ENCODE measurements at regions not wholly inside any gene's neighbourhood (a gene's known extent, or its start where the extent isn't known, plus 50 kb on each side); places are given as distances from the start of the nearest gene placed in this dataset.

- Histone ChIP-seq H3K4me3 (ENCODE audit: low read length) (no peak overlapping the region), H3K36me3 (replicated peaks; ENCODE audit: low read depth, low read length) (no peaks in the 10 kb centered on the region), H3K4me1 (ENCODE audit: low read length) (peaks cover 26% of the 10 kb centered on the region), H2AFZ (ENCODE audit: low read depth, low read length) (no peak overlapping the region), H3K27ac (ENCODE audit: low read length) (no peak overlapping the region), H3K27me3 (ENCODE audit: low read depth, low read length) (peaks cover 21% of the 10 kb centered on the region), H3K4me2 (ENCODE audit: low read length) (no peak overlapping the region), H3K9me3 (ENCODE audit: insufficient read depth, low read length) (no peaks in the 10 kb centered on the region), H4K20me1 (ENCODE audit: insufficient read depth, low read length) (no peaks in the 10 kb centered on the region), H3K9ac (ENCODE audit: low read length) (no peak overlapping the region), H3K79me2 (ENCODE audit: low read length) (no peaks in the 10 kb centered on the region)
- TF ChIP-seq EZH2phosphoT487 (IDR thresholded peaks at IDR 0.05; ENCODE audit: low read depth) (no peak), CTCF (IDR thresholded peaks at IDR 0.05; ENCODE audit: low read depth, low read length) (no peak)
Observed at GRCh38 chr9:78692871-78693270, 395.9 kb downstream of the PSAT1 start.

DNA sequence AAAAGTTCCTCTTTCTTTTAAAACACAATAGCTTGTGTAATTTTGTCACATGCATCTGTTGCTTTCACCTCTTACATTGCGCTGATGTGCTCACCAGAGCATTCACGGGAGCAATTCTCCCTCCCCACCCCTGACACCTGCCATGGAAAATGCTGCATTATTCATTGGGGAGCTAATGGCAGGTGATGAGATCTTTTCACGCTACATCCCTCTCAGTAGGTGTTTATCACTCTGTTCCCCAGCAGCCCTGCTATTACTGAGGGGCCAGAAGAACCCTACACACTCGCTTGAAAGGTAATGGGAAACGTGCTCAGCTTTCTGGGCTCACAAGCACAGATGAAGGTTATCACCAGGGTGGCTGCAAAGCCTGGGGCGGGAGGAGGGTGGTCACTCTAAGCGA is 398.0 kb downstream of the PSAT1 start:
- TF ChIP-seq EZH2phosphoT487 (IDR thresholded peaks at IDR 0.05; ENCODE audit: low read depth) (no peak), CTCF (IDR thresholded peaks at IDR 0.05; ENCODE audit: low read depth, low read length) (no peak)
- Histone ChIP-seq H3K4me2 (ENCODE audit: low read length) (peak overlapping the region; percentile 69), H3K36me3 (replicated peaks; ENCODE audit: low read depth, low read length) (no peaks in the 10 kb centered on the region), H3K27ac (ENCODE audit: low read length) (no peak overlapping the region), H2AFZ (ENCODE audit: low read depth, low read length) (0 out of 2 replicates have a peak overlapping the region, but pooled peaks have one; percentile 15), H3K4me1 (ENCODE audit: low read length) (peaks cover 28% of the 10 kb centered on the region), H3K79me2 (ENCODE audit: low read length) (no peaks in the 10 kb centered on the region), H3K4me3 (ENCODE audit: low read length) (peak overlapping the region; percentile 57), H3K9me3 (ENCODE audit: insufficient read depth, low read length) (no peaks in the 10 kb centered on the region), H3K27me3 (ENCODE audit: low read depth, low read length) (peaks cover 21% of the 10 kb centered on the region), H4K20me1 (ENCODE audit: insufficient read depth, low read length) (no peaks in the 10 kb centered on the region), H3K9ac (ENCODE audit: low read length) (no peak overlapping the region)

DNA sequence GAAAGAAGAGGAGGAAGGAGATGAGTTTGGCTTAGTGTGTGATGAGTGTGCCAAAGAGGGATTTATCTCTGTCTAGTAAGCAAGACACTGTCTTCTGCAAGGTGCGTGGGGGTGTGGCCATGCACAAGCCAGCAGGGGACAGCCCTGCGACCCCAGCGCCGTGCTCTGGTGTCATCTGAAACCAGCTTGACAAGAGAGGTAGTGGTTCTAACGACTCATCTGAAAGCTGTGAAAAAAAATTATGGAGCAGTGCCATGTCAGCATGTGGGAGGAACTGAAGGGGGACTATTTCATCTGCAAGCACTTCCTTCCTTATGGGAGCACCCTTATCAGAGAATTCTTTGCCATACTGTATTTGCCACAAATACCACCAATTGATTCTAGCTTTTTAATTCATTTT is 398.6 kb downstream of the PSAT1 start:
- Histone ChIP-seq H3K27ac (ENCODE audit: low read length) (no peak overlapping the region), H3K27me3 (ENCODE audit: low read depth, low read length) (peaks cover 23% of the 10 kb centered on the region), H4K20me1 (ENCODE audit: insufficient read depth, low read length) (no peaks in the 10 kb centered on the region), H3K4me2 (ENCODE audit: low read length) (peak overlapping the region; percentile 69), H3K4me3 (ENCODE audit: low read length) (peak overlapping the region; percentile 57), H3K9ac (ENCODE audit: low read length) (no peak overlapping the region), H3K9me3 (ENCODE audit: insufficient read depth, low read length) (no peaks in the 10 kb centered on the region), H2AFZ (ENCODE audit: low read depth, low read length) (no peak overlapping the region), H3K36me3 (replicated peaks; ENCODE audit: low read depth, low read length) (no peaks in the 10 kb centered on the region), H3K4me1 (ENCODE audit: low read length) (peaks cover 28% of the 10 kb centered on the region), H3K79me2 (ENCODE audit: low read length) (no peaks in the 10 kb centered on the region)
- no peak for TF ChIP-seq CTCF (IDR thresholded peaks at IDR 0.05; ENCODE audit: low read depth, low read length)
- no peak for TF ChIP-seq EZH2phosphoT487 (IDR thresholded peaks at IDR 0.05; ENCODE audit: low read depth)

GRCh38 chr9:78697618-78698017 is 400.7 kb downstream of the PSAT1 start:
- H3K9ac ChIP-seq (ENCODE audit: low read length): no peak overlapping the region
- no peaks in the 10 kb centered on the region for H3K79me2 ChIP-seq (ENCODE audit: low read length)
- no peak overlapping the region for H3K4me3 ChIP-seq (ENCODE audit: low read length)
- no peak overlapping the region for H3K4me2 ChIP-seq (ENCODE audit: low read length)
- H3K36me3 ChIP-seq (replicated peaks; ENCODE audit: low read depth, low read length): no peaks in the 10 kb centered on the region
- peaks cover 28% of the 10 kb centered on the region for H3K4me1 ChIP-seq (ENCODE audit: low read length)
- H3K27me3 ChIP-seq (ENCODE audit: low read depth, low read length): peaks cover 28% of the 10 kb centered on the region
- no peak overlapping the region for H2AFZ ChIP-seq (ENCODE audit: low read depth, low read length)
- no peaks in the 10 kb centered on the region for H4K20me1 ChIP-seq (ENCODE audit: insufficient read depth, low read length)
- H3K27ac ChIP-seq (ENCODE audit: low read length): no peak overlapping the region
- no peaks in the 10 kb centered on the region for H3K9me3 ChIP-seq (ENCODE audit: insufficient read depth, low read length)
- TF ChIP-seq EZH2phosphoT487 (IDR thresholded peaks at IDR 0.05; ENCODE audit: low read depth) (no peak), CTCF (IDR thresholded peaks at IDR 0.05; ENCODE audit: low read depth, low read length) (no peak)
